OCI-M1 (cell line): ENCODE measurements at regions not wholly inside any gene's neighbourhood (a gene's known extent, or its start where the extent isn't known, plus 50 kb on each side); places are given as distances from the start of the nearest gene placed in this dataset.
"Not testable (repeated sequence)": the region's sequence is repeated elsewhere in the genome, so short reads cannot be mapped to it uniquely, and the experiment has no call there.

Experiments
- DNase-seq: peaks from one replicate; lab custom pipeline; 2025; lab: John Stamatoyannopoulos, UW

- no peak for DNase-seq
Measured at GRCh38 chr11:121866754-121867153, 249.3 kb downstream of the BLID start.

DNA sequence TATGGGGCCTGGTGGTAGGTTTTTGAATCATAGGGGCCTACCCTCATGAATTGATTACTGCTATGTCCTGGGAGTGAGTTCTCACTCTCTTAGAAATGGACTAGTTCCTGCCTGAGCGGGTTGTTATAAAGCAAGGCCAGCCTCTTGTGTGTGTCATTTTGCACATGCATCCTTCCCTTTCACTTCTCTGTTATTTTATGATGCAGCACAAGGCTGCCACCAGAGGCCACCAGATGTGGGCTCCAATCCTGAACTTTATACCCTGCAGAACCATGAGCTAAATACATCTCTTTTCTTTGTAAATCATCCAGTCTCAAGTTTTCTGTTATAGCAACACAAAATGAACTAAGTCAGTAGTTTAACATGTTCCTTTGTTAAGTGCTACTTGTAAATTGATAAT lies 251.4 kb downstream of the BLID start:
- no peak for DNase-seq

DNA sequence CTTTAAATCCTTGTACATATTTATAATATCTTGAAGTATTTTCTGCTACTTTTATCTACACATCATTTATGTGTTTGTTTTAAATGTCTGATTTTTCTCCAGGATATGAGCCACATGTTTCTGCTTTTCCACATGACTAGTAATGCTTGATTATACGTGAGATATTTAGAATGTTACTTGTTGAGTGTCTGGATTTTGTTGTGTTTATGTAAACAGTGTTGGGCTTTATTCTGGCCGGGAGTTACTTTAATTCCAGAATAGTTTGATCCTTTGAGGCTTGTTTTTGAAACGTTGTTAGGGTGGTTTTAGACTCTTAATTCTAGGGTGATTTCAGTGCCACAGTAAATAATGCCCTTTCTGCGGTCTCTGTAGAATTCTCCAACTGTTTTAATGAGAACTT lies 252.9 kb downstream of the BLID start:
- DNase-seq, result no peak

GRCh38 chr11:121855138-121855537 lies 260.9 kb downstream of the BLID start:
- DNase-seq, result not testable (repeated sequence)

DNA sequence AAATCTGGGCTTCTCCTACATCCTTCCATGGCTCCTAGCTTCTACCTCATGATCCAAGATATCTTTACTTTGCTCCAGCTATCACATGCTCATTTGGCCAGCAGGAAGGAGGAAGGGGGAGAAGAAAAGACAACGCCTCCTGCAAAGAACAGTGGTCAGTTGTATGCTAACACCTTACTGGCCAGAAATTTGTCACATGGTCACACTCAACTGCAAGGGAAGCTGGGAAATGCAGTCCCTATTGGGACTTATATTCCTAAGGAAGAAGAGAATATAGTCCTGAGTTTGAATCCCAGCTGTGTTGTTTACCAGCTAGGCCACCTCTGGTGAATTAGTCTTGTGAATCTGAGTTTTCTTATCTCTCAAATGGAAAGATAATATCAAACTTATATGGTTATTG lies 272.0 kb downstream of the BLID start:
- DNase-seq, result no peak

- DNase-seq, result no peak
Measured at GRCh38 chr11:121842192-121842585, 273.8 kb downstream of the BLID start.

DNA sequence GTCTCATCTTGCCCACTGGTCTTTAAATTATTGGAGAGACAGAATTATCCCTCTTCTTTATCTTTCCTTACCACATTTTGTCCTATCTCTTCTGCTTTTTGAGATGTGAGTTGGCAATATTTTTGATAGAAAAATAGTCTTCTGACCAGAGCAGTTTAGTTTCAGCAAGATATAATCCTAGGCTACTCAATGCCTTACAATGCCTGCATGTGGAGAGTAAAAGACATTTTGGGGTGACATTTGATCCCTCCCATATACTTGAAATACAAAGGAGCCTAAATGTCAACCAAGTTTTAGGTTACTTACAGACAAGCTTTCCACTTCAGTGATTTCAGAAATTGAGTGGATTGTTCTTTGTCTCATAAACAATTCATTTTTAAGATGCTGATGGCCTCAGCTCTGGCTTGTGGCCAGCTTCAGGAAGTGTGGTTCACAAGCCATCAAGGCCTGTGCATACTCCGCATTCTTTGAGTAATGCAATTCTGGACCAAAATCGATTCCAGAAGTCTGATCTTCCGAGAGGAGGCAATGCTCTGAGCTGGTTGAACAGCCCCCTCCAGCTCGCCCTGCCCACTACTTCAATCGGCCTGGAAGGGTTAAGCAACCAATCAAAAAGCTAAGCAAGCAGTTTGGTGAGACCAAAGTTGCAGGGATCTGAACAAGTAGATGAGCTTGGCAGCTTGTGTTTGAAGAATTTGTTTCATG lies 274.4 kb downstream of the BLID start:
- no peak for DNase-seq

DNA sequence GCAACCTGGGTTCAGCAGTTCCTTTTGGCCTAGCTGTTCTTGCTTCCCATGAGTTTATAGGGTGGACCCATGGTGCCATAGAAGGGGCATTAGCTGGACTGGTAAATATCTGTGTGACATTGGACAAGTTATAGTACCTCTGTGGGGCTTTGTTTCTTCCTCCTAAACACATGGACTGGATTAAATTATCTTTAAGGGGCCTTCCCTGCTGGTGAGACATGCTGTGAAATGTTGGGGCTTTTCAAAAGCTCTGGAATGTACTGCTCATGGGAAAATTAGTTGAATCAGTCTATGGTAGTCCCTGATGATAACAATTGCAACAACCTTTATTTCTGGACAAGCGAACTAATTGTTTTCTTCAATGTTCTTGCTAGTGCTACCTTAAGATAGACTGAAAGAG lies 276.2 kb downstream of the BLID start:
- DNase-seq, result no peak

DNA sequence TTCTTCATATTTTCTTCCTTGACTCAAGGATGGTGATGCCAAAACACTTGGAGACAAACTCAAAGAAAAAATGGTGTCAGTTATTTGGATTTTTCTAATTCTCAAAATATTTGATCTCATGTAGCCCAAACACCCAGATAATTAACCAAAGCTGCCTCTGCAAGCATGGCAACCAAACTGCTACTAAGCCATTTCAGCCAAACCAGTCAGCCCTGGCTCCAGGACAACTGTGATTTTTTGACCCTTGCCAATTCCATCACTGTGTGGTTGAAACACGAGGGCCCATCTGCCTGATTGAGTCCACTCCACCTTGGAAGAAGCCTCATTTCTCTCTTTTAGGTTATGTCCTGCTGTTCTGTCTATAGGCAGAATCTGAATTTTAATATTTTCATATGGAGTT lies 277.4 kb downstream of the BLID start:
- DNase-seq, result no peak

DNA sequence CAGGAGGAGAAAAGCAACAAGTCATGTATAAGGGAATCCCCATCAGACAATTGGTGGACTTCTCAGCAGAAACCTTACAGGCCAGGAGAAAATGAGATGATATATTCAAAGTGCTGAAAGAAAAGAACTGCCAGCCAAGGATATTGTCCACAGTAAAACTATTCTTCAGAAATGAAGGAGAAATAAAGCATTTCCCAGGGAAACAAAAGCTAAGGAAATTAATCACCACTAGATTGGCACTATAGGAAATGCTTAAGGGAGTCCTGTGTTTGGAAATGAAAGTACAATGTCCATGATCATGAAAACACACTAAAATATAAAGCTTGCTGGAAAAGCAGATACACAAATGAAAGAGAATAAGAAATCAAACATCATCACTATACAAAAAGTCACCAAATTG lies 282.0 kb downstream of the BLID start:
- no peak for DNase-seq

- DNase-seq, result no peak
Measured at GRCh38 chr11:121829159-121829643, 286.8 kb downstream of the BLID start.

DNA sequence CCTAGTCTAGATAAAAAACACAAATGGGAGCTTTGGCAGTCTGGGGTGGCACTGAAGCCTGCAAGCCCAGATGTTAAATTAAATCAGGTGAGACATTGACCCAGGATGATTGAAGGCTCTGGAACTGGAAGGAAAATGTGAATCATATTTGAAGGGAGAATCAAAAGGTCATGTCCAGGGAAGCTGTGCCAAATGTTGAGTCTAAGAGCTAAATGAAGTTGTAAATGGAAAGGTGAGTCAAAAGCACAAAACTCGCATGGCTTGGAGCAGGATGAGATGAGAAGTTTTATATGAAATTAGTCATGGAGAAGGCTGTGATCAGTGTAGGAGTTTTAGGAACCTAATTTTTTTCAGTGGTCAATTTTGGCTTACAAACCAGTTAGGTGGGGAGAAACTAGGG lies 301.1 kb downstream of the BLID start:
- no peak for DNase-seq

DNA sequence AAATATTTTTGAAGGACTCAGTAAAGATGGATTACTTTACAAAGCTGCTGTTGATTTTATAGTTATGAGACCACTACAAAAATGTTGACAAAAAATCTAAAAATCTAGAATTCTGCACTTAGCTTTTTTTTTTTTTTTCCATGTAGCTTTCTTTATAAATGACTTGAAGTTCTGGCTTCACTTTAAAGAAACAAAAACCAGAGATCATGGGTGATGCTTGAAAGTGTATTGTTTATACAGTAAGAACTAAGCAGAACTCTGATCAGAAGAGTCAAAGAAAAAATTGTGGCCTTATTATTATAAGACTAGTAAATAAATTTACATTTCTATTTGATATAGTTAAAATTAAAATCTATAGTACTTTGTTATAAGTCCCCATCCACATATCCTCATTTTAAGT lies 301.7 kb downstream of the BLID start:
- DNase-seq, result no peak

DNA sequence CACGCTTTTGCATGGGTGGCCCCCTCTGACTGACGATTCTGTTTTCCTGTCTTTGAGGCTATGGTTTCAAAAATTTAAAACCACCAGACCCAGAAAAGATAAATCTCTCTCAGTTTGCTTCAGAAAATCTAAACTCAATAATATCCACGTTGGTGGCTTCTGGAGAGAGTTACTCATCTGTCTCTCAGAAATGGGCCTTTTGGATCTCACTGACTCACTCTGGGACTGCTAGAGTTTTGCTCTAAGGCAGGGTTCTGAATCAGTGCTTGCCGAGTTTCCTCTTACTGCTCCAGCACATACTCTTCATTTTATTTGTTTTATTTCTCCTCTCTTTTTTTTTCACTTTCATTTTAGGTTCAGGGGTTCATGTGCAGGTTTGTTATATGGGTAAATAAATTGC lies 305.7 kb downstream of the BLID start:
- DNase-seq, result no peak

GRCh38 chr11:121808096-121808495 lies 307.9 kb downstream of the BLID start:
- no peak for DNase-seq

DNA sequence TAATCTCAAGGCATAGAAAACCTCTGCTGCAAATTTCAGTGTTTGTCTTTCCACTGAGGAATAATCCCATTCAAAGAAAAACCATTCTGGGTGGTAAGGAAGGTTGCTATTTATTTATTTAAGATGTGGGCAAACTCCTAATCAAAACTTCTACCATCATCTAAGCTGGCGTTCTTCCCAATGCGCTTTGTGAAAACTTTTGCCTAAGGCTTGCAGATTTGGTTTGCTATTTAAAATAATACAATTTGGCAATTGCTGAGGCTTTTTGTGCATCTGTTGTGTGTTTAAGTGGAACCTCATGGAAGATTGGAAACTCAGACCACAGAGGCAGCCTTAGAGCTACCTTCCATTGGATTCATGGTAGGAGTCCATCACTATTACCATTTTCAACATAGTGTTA lies 309.0 kb downstream of the BLID start:
- no peak for DNase-seq

- DNase-seq, result no peak
Measured at GRCh38 chr11:121802542-121802941, 313.5 kb downstream of the BLID start.

DNA sequence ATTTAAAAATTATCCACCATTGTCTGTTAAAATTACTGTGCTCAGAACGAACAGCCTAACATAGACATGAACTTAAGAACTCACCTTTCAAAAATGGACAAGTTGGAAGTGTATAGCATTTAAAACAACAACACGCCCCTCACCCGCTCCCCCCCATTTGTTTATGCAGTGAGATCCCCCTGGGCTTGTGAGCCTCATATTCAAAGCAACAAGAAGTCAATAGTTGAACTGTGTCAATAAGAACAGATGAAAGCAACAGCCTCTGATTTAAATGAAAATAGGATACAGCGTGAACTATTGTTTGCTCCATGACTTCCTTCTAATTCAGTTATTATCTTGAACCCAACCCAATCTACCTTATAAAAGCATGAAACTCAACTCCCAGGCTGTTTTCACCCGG lies 314.2 kb downstream of the BLID start:
- no peak for DNase-seq

DNA sequence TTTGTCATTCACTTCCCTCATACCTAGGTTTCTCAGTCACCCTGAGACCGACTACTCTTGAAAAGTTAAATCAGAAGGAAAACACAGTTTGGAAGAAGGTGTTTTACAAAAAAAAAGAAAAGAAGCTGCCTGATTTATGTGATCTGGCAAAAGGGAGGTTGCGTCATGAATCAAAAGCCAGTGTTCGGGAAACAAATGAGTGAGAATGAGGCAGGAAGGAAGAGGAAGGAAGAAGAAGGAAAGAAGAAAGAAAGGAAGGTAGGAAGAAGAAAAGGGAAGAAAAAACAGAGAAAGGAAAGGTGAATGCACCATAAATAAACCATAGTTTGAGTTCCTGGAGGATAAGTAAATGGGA lies 314.6 kb downstream of the BLID start:
- DNase-seq, result no peak

- DNase-seq, result no peak
Measured at GRCh38 chr11:121800731-121801393, 315.2 kb downstream of the BLID start.

DNA sequence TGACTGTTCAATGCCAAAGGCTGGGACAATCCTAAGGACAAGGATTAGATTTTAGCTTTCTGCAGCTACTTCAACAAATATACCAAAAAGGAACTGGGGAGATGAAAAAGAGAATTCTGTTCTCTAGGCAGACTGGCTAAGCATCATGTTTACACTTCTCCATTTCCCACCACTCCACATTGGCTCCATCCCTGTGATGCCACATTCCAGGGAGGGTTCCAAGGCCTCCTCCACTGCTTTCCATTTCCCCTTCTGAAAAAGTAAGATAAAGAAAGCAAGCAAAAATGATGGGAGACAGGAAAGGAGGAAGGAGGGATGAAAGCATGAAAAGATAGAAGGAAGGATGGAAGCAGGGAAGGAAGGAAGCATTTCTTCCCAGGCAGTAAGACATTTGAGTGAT lies 315.8 kb downstream of the BLID start:
- no peak for DNase-seq

DNA sequence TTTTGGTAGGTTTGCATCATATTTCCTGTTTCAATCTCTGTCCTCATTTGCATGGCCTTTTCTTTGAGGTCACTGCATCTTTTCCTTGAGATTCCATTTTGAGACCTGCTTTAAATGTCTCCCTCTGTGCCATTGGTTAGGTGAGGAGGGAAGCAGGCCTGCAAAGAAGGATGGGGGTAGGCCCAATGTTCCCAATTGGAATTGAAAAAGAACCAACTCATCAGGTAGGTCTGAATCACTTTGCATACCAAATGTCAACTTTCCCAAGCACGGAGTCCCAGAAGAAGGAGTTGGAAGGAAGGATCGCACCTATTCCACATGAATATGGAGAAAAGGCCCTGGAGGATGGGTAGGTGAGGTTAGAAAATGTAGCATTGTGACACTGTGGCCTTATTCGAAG lies 318.5 kb downstream of the BLID start:
- DNase-seq, result no peak

DNA sequence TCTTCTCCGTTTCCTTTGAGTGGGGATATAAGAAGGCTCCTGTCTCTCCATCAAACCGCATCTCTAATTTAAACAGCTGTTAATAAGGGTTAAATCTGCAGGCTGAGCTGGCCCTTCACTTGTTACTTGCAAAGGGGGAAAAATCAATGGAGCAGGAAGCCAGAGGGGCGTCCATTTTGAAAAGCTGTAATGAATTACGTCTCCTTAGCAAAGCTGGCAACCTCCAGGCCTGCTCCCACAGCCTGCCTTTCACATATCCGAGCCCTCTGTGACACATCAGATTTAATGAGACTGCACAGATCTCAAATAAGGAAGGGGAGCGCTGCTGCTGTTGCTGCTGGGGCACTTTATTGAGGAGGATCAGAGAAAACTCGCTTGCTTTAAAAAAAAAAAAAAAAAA lies 320.8 kb downstream of the BLID start:
- no peak for DNase-seq

GRCh38 chr11:121794671-121795141 lies 321.3 kb downstream of the BLID start:
- DNase-seq, result no peak
